ENCODE measurements at regions not wholly inside any gene's neighbourhood (a gene's known extent, or its start where the extent isn't known, plus 50 kb on each side); places are given as distances from the start of the nearest gene placed in this dataset.

DNA sequence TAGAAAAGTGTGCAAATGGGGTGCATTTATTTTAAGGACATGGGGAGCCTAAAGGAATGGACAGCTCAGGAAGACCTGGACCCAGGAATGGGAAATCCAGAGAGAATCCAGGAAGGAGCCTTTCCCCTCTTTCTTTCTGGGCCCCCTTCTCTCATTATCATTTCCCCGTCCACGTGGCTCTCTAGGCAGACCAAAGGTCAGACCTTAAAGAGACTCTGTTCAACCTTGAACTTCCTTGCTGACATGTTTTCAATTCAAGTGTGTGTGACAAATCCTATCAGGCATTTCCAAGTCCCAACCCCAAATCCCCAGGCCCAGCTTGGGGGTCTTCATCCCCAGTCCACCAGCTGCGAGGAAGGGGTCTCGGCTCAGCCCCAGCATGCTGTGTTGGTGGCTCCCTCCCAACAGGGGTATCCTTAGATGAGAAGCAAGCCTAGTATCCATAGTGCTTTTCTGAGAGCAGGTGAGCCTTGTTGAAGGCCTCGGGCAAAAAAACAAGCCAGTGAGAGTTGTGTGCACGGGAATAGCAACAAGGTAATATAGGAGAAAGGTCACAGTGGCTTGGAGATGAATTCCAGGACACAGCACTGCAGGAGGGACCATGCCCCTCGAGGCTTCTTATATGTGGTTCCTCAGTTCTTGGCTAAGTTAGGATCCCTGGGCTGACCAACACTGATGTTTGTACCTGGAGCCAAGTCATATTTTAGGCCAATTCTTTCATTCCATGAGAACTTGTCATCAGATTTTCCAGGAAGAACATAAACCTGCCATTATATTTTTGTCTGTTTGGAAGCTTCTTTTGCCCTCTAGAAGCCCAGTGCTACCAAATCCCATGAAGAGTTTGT, 130.0 kb downstream of the ASB7 start:
- TF ChIP-seq, protein P1, sequence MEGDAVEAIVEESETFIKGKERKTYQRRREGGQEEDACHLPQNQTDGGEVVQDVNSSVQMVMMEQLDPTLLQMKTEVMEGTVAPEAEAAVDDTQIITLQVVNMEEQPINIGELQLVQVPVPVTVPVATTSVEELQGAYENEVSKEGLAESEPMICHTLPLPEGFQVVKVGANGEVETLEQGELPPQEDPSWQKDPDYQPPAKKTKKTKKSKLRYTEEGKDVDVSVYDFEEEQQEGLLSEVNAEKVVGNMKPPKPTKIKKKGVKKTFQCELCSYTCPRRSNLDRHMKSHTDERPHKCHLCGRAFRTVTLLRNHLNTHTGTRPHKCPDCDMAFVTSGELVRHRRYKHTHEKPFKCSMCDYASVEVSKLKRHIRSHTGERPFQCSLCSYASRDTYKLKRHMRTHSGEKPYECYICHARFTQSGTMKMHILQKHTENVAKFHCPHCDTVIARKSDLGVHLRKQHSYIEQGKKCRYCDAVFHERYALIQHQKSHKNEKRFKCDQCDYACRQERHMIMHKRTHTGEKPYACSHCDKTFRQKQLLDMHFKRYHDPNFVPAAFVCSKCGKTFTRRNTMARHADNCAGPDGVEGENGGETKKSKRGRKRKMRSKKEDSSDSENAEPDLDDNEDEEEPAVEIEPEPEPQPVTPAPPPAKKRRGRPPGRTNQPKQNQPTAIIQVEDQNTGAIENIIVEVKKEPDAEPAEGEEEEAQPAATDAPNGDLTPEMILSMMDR (IDR thresholded peaks at IDR 0.05): no peak
- TF ChIP-seq POLR2A (IDR thresholded peaks at IDR 0.05): no peak
- TF ChIP-seq POLR2AphosphoS5 (IDR thresholded peaks at IDR 0.05): no peak

Measured in stomach (tissue), 4 donors.